GM23338 (cell line): ENCODE measurements at regions not wholly inside any gene's neighbourhood (a gene's known extent, or its start where the extent isn't known, plus 50 kb on each side); places are given as distances from the start of the nearest gene placed in this dataset.

ENCODE experiments used
- ATAC-seq: fragments of 200-7000 bp; cut with Tn5 transposase; 3 replicates; pipeline ENCODE4 v1.9.1; 2020
- DNase-seq: peaks from one replicate; pipeline ENCODE4 v3.0.0-alpha.2; 2015; ENCODE audit warnings: low spot score
- H2AFZ ChIP-seq: fragments of 200-600 bp; sonication (generic); 2 replicates; pipeline ENCODE4 v1.8.0; 2016; ENCODE audit warnings: antibody characterized with exemption, mild to moderate bottlenecking, moderate library complexity
- H3F3A ChIP-seq: fragments of 200-600 bp; sonication (generic); replicated peaks from 2 replicates; pipeline ENCODE4 v1.8.0; 2017; ENCODE audit warnings: antibody characterized with exemption, mixed run types, low read depth
- H3K27ac ChIP-seq: fragments of 200-600 bp; sonication (generic); 2 replicates; pipeline ENCODE4 v1.6.1; 2016; ENCODE audit warnings: low read depth
- H3K27me3 ChIP-seq: fragments of 200-600 bp; sonication (generic); 2 replicates; pipeline ENCODE4 v1.8.0; 2016; ENCODE audit warnings: mild to moderate bottlenecking, mixed run types, moderate library complexity; ENCODE audit not compliant: insufficient read depth
- H3K36me3 ChIP-seq: fragments of 200-600 bp; sonication (generic); 2 replicates; pipeline ENCODE4 v1.8.0; 2016; ENCODE audit warnings: mild to moderate bottlenecking; ENCODE audit not compliant: insufficient read depth
- H3K4me1 ChIP-seq: fragments of 200-600 bp; sonication (generic); 2 replicates; pipeline ENCODE4 v1.8.0; 2016; ENCODE audit warnings: mild to moderate bottlenecking, moderate library complexity; ENCODE audit not compliant: insufficient read depth
- H3K4me2 ChIP-seq: fragments of 200-600 bp; sonication (generic); 2 replicates; pipeline ENCODE4 v1.7.1; 2017; ENCODE audit warnings: mixed run types
- H3K4me3 ChIP-seq: fragments of 200-600 bp; sonication (generic); 2 replicates; pipeline ENCODE4 v1.6.1; 2016; ENCODE audit warnings: mixed run types
- H3K79me2 ChIP-seq: fragments of 200-600 bp; sonication (generic); replicated peaks from 2 replicates; pipeline ENCODE4 v1.8.0; 2017; ENCODE audit warnings: mild to moderate bottlenecking; ENCODE audit not compliant: insufficient read depth
- H3K9me2 ChIP-seq: fragments of 200-600 bp; sonication (generic); 2 replicates; pipeline ENCODE4 v1.8.0; 2017; ENCODE audit not compliant: insufficient read depth
- H4K20me1 ChIP-seq: fragments of 200-600 bp; sonication (generic); replicated peaks from 2 replicates; pipeline ENCODE4 v1.8.0; 2017; ENCODE audit warnings: mild to moderate bottlenecking; ENCODE audit not compliant: insufficient read depth
- H3K27ac Mint-ChIP-seq: 2 replicates; pipeline ENCODE4 v1.8.0; 2020; ENCODE audit warnings: inconsistent platforms, mild to moderate bottlenecking, moderate library complexity, mixed read lengths
- H3K27me3 Mint-ChIP-seq: 3 replicates; pipeline ENCODE4 v1.8.0; 2022; ENCODE audit warnings: low read depth, mild to moderate bottlenecking, moderate library complexity, mixed read lengths, inconsistent platforms; ENCODE audit not compliant: insufficient read depth, poor library complexity
- H3K36me3 Mint-ChIP-seq: 3 replicates; pipeline ENCODE4 v1.8.0; 2021; ENCODE audit warnings: low read depth, mild to moderate bottlenecking, inconsistent platforms, moderate library complexity, mixed read lengths
- H3K4me1 Mint-ChIP-seq: 3 replicates; pipeline ENCODE4 v1.8.0; 2020; ENCODE audit warnings: mild to moderate bottlenecking, inconsistent platforms, mixed read lengths
- H3K4me3 Mint-ChIP-seq: 3 replicates; pipeline ENCODE4 v1.8.0; 2021; ENCODE audit warnings: moderate library complexity, mild to moderate bottlenecking, inconsistent platforms, mixed read lengths
- H3K9me3 Mint-ChIP-seq: 3 replicates; pipeline ENCODE4 v1.8.0; 2020; ENCODE audit warnings: moderate library complexity, mild to moderate bottlenecking, inconsistent platforms, mixed read lengths
- CREB1 ChIP-seq: fragments of 250-450 bp; sonication (Bioruptor Pico); IDR thresholded peaks from 2 replicates; pipeline ENCODE4 v1.5.0; 2020; ENCODE audit warnings: low read depth, mild to moderate bottlenecking, moderate library complexity
- CTCF ChIP-seq, 2 experiments: fragments of 200-600 bp in 1 of 2; sonication (generic) in 1 of 2; conservative IDR thresholded peaks; 2 replicates each; pipeline versions ENCODE4 v1.5.1 to v1.6.1; 2016 to 2017; ENCODE audit warnings: antibody characterized with exemption in 2 of 2, low read depth in 2 of 2, mild to moderate bottlenecking in 2 of 2, moderate library complexity in 1 of 2
- ETS1 ChIP-seq: IDR thresholded peaks from 2 replicates; pipeline ENCODE4 v1.6.1; 2016; ENCODE audit warnings: antibody characterized with exemption
- EZH2 ChIP-seq: fragments of 200-600 bp; sonication (generic); IDR thresholded peaks from one replicate; pipeline ENCODE4 v1.8.0; 2017; ENCODE audit warnings: antibody characterized with exemption, mild to moderate bottlenecking, low read depth; ENCODE audit not compliant: unreplicated experiment
- EZH2phosphoT487 ChIP-seq: fragments of 200-600 bp; sonication (generic); IDR thresholded peaks from one replicate; pipeline ENCODE4 v1.8.1; 2018; ENCODE audit warnings: antibody characterized with exemption; ENCODE audit not compliant: unreplicated experiment
- JUNB ChIP-seq: IDR thresholded peaks from one replicate; pipeline ENCODE4 v1.6.1; 2016; ENCODE audit warnings: antibody characterized with exemption; ENCODE audit not compliant: unreplicated experiment
- NANOG ChIP-seq: IDR thresholded peaks from 2 replicates; pipeline ENCODE4 v1.6.1; 2016; ENCODE audit warnings: antibody characterized with exemption, borderline replicate concordance
- POLR2AphosphoS5 ChIP-seq: IDR thresholded peaks from 2 replicates; pipeline ENCODE4 v1.6.1; 2016; ENCODE audit warnings: antibody characterized with exemption, low read depth
- REST ChIP-seq: IDR thresholded peaks from one replicate; pipeline ENCODE4 v1.6.1; 2018; ENCODE audit warnings: antibody characterized with exemption; ENCODE audit not compliant: unreplicated experiment
- STAT1 ChIP-seq: IDR thresholded peaks from one replicate; pipeline ENCODE4 v1.6.1; 2016; ENCODE audit warnings: antibody characterized with exemption; ENCODE audit not compliant: unreplicated experiment
- ZNF114 ChIP-seq: fragments of 250-450 bp; sonication (Bioruptor Pico); IDR thresholded peaks from 2 replicates; pipeline ENCODE4 v1.5.0; 2020; ENCODE audit warnings: mild to moderate bottlenecking, moderate library complexity
- ZNF331 ChIP-seq: fragments of 250-450 bp; sonication (Bioruptor Pico); IDR thresholded peaks from 2 replicates; pipeline ENCODE4 v1.5.0; 2020; ENCODE audit warnings: low read depth, mild to moderate bottlenecking, moderate library complexity

GRCh38 chr11:28504555-28505110, 396.4 kb downstream of the METTL15 start (continued):
- no peak for TF ChIP-seq ETS1
- no peak for TF ChIP-seq CTCF (conservative IDR thresholded peaks at IDR 0.05; ENCODE audit: low read depth in 2 of 2)
- no peak for TF ChIP-seq ZNF331 (CRISPR knock-in tag)
- TF ChIP-seq POLR2AphosphoS5: no peak
- TF ChIP-seq EZH2: no peak

GRCh38 chr11:28495333-28495732, 387.1 kb downstream of the METTL15 start:
- no peak overlapping the region for H3K27ac Mint-ChIP-seq
- peaks cover 8% of the 10 kb centered on the region for H3K9me3 Mint-ChIP-seq
- no peaks in the 10 kb centered on the region for H3K4me1 ChIP-seq
- H3K4me2 ChIP-seq: no peak overlapping the region
- no peaks in the 10 kb centered on the region for H3F3A ChIP-seq
- H2AFZ ChIP-seq: no peak overlapping the region
- no peak for ATAC-seq
- peaks cover 8% of the 10 kb centered on the region; the same call in 2 of the 3 replicates for H3K36me3 Mint-ChIP-seq
- H3K4me3 Mint-ChIP-seq: no peak overlapping the region
- no peak overlapping the region for H3K27ac ChIP-seq
- 0 out of 2 replicates have a peak, but pooled peaks cover 8% of the 10 kb centered on the region for H3K9me2 ChIP-seq
- no peaks in the 10 kb centered on the region for H4K20me1 ChIP-seq
- DNase-seq: no peak
- H3K4me1 Mint-ChIP-seq: no peaks in the 10 kb centered on the region
- TF ChIP-seq ZNF331 (CRISPR knock-in tag) (no peak), ETS1 (no peak), EZH2phosphoT487 (no peak), REST (no peak), POLR2AphosphoS5 (no peak), ZNF114 (CRISPR knock-in tag) (no peak), EZH2 (no peak), NANOG (no peak), CTCF (conservative IDR thresholded peaks at IDR 0.05; ENCODE audit: low read depth in 2 of 2) (no peak), CREB1 (no peak), STAT1 (no peak), JUNB (no peak)
- no peak overlapping the region for H3K4me3 ChIP-seq
- H3K36me3 ChIP-seq: no peaks in the 10 kb centered on the region
- H3K27me3 ChIP-seq: no peaks in the 10 kb centered on the region
- H3K27me3 Mint-ChIP-seq: peaks cover 2% of the 10 kb centered on the region
- H3K79me2 ChIP-seq: no peaks in the 10 kb centered on the region
